ENCODE measurements at regions not wholly inside any gene's neighbourhood (a gene's known extent, or its start where the extent isn't known, plus 50 kb on each side); places are given as distances from the start of the nearest gene placed in this dataset.
"Not testable (repeated sequence)": the region's sequence is repeated elsewhere in the genome, so short reads cannot be mapped to it uniquely, and the experiment has no call there.

GRCh38 chr3:182136008-182136910 lies 424.5 kb downstream of the SOX2 start:
- no peak for DNase-seq (ENCODE audit: low read depth in 2 of 2)

GRCh38 chr3:182138393-182138792 lies 426.7 kb downstream of the SOX2 start:
- DNase-seq (ENCODE audit: low read depth in 2 of 2) = no peak

- DNase-seq (ENCODE audit: low read depth in 2 of 2) = no peak
Measured at GRCh38 chr3:182139627-182140357, 428.1 kb downstream of the SOX2 start.

GRCh38 chr3:182142928-182143327 lies 431.2 kb downstream of the SOX2 start:
- no peak for DNase-seq (ENCODE audit: low read depth in 2 of 2)

GRCh38 chr3:182143903-182144302 lies 432.2 kb downstream of the SOX2 start:
- no peak for DNase-seq (ENCODE audit: low read depth in 2 of 2)

- no peak for DNase-seq (ENCODE audit: low read depth in 2 of 2)
Measured at GRCh38 chr3:182148360-182148759, 436.6 kb downstream of the SOX2 start.

GRCh38 chr3:182149594-182149993 lies 437.9 kb downstream of the SOX2 start:
- no peak for DNase-seq (ENCODE audit: low read depth in 2 of 2)

- not testable (repeated sequence) for DNase-seq (ENCODE audit: low read depth in 2 of 2)
Measured at GRCh38 chr3:182156326-182156725, 444.6 kb downstream of the SOX2 start.

GRCh38 chr3:182165234-182165633 lies 453.5 kb downstream of the SOX2 start:
- DNase-seq (ENCODE audit: low read depth in 2 of 2) = no peak

- no peak for DNase-seq (ENCODE audit: low read depth in 2 of 2)
Measured at GRCh38 chr3:182172534-182172933, 460.8 kb downstream of the SOX2 start.

- no peak for DNase-seq (ENCODE audit: low read depth in 2 of 2)
Measured at GRCh38 chr3:182178488-182179200, 466.9 kb downstream of the SOX2 start.

GRCh38 chr3:182179631-182180030 lies 467.9 kb downstream of the SOX2 start:
- DNase-seq (ENCODE audit: low read depth in 2 of 2) = no peak

GRCh38 chr3:182180654-182181385 lies 469.1 kb downstream of the SOX2 start:
- DNase-seq (ENCODE audit: low read depth in 2 of 2) = no peak

- DNase-seq (ENCODE audit: low read depth in 2 of 2) = no peak
Measured at GRCh38 chr3:182182531-182182968, 470.8 kb downstream of the SOX2 start.

- DNase-seq (ENCODE audit: low read depth in 2 of 2) = no peak
Measured at GRCh38 chr3:182183716-182184430, 472.1 kb downstream of the SOX2 start.

- DNase-seq (ENCODE audit: low read depth in 2 of 2) = no peak
Measured at GRCh38 chr3:182185313-182185712, 473.6 kb downstream of the SOX2 start.

GRCh38 chr3:182190056-182190455 lies 478.3 kb downstream of the SOX2 start:
- DNase-seq (ENCODE audit: low read depth in 2 of 2) = no peak

GRCh38 chr3:182198345-182198744 lies 486.6 kb downstream of the SOX2 start:
- no peak for DNase-seq (ENCODE audit: low read depth in 2 of 2)

GRCh38 chr3:182201456-182202168 lies 489.9 kb downstream of the SOX2 start:
- no peak for DNase-seq (ENCODE audit: low read depth in 2 of 2)

- DNase-seq (ENCODE audit: low read depth in 2 of 2) = no peak
Measured at GRCh38 chr3:182212479-182213076, 500.9 kb downstream of the SOX2 start.
